Activated CD8-positive, alpha-beta memory T cell treated with anti-CD3 and anti-CD28 coated beads for 1 hour (primary cell): ENCODE measurements at regions not wholly inside any gene's neighbourhood (a gene's known extent, or its start where the extent isn't known, plus 50 kb on each side); places are given as distances from the start of the nearest gene placed in this dataset.

Experiments used
- DNase-seq, 2 donors: peaks; one replicate each; pipeline ENCODE4 v3.0.0-alpha.2; 2020; ENCODE audit warnings: low read depth in 1 of 2; ENCODE audit errors: extremely low read depth in 1 of 2

DNA sequence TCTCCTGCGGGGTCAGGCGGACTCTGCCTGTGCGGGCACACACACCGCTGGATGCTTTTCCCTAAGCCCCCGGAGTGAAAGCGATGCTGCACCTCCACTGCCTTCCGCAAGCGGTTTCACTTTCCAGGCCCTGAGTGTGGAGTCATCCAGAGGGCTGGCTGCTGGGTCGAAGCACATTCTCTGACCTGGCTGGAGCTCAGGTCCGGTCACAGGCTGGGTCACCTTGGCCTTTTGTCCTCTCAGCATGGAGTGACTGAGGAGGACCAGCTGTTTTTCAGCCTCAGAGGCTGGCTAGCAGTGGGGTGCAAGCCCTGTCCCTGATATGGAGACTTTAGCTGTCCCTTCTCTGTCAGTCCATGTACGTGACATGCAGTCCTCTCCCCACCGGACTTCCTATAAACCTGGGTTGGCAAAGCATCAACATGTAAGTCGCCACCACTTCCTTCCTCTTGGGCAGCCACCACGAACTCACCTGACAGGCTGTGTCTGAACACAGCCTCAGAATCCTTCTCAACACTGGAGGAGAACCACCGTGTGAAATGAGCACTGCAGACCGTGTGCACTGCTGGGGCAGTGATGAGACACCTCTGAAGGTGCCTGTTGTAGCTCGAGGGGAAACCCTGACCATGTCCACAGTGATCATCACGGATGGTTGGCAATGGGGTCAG, 51.3 kb downstream of the GADD45G start:
- DNase-seq = no peak

GRCh38 chr9:89657295-89657694, 52.5 kb downstream of the GADD45G start:
- DNase-seq = no peak

DNA sequence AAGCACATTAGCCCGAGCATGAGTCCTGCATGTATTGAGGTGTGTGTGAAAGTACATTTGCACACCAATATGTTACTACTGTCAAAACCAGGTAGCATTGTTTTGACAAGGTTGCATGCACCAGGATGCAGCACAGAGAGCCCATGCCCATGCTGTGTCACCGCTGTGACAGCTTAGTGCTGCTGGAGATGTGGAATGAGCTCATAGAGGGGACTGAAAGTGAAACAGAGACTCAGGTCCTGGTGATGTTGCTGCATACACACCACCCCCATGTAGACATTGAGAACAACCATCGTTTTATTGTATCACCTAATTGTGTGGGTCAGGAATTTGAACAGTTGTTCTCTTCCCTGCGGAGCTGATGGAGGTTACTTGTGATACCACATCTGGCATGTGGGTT, 53.0 kb downstream of the GADD45G start:
- DNase-seq = no peak

DNA sequence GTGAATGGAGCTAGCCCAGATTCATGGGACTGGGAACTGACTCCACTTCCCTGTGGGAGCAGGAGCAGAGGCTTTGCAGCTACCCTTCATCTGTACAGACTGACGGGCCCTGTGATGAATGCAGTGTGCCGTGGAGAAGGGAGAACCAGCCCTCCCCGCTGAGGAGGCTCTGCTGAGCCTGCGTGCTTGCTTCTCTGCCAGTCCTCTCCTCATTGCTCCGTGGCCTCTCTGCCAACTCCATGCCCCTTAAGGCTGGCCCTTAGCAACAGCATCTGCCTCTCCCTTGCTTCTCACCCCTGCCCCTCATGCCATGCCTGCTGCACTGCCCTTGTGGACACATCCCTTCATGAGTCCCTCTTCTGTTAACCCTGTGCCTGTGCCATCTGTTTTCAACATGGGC, 53.6 kb downstream of the GADD45G start:
- DNase-seq = no peak

GRCh38 chr9:89658931-89659330, 54.1 kb downstream of the GADD45G start:
- DNase-seq = no peak

DNA sequence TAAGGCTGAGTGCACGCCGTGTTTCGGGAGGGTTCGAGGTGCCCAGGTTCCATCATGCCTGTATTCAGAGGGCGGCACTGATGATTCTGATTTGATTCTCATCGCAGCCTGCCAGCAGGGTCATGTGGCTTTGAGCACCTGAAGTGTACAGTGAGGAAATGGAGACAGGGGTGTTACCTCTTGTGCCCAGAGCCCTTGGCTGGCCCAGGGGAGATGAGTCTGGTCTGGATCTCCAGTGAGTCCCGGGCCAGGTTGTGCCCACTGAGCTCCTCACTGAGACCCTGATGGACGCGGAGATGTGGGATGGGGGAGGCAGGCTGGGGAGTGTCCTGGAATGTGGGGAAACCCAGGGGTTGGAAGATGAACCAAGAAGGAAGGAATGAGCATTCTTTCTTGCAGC, 54.7 kb downstream of the GADD45G start:
- DNase-seq = no peak

DNA sequence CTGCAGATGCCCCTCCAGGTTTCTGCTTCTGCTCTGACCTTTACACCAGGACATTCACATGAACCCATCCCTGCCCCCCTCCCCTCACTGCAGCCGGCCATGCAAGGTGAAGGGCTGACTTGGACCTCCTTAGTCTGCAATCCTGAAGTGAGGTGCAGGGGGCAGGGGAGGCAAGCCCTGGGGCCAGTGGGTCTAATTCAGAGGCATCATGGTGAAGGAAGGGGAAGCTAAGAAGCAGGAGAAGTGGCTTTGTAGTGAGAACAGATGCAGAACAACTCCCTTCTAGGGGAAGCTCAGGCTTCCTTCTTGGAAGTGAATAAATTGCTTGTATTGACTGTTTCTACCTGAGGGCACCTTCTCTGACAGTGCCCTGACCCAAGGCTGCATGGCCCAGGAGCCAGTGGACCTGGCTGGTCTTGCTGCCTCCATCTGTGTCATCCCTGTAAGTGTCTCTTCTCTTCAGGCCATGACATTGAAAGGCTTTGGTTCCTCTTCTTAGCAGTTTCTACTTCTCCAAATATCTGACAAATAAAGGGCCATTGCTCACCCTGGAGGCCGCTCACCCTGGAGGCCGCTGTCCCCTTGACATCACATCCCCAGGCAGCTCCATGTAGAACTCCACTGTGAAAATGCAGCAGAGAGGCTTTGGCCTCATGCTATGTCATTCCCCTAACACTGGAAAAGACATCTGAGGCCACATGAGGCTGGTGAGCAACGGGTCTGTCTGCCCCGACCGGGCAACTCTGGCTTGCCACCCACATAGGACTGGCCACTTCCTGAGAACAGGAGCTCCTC, 55.3 kb downstream of the GADD45G start:
- no peak for DNase-seq

DNA sequence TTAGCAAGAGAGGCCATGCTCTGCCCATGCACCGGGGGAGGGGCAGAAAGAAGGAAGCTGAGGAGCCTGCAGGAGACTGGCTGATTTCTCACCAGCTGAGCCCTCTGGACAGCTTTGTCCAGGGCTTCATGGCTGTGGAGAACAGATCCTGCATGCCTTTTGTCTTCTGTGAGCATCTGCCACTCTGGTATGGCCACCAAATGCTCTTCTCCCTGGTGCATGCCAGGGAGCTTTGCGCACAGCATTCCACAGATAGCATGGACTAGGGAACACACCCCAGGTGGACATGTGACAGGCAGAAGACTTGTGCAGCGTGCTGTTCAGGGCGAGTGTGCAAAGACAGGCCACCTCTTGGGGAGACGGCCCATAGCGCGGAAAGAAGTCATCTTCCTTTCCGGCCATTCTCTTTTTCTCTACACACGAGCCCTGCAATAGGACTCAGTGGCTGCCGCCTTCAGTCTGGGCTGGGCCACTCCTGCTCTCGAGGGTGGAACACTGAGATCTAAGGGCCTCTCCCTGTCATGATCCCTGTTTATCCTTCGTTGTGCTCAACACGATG, 56.7 kb downstream of the GADD45G start:
- DNase-seq = no peak

DNA sequence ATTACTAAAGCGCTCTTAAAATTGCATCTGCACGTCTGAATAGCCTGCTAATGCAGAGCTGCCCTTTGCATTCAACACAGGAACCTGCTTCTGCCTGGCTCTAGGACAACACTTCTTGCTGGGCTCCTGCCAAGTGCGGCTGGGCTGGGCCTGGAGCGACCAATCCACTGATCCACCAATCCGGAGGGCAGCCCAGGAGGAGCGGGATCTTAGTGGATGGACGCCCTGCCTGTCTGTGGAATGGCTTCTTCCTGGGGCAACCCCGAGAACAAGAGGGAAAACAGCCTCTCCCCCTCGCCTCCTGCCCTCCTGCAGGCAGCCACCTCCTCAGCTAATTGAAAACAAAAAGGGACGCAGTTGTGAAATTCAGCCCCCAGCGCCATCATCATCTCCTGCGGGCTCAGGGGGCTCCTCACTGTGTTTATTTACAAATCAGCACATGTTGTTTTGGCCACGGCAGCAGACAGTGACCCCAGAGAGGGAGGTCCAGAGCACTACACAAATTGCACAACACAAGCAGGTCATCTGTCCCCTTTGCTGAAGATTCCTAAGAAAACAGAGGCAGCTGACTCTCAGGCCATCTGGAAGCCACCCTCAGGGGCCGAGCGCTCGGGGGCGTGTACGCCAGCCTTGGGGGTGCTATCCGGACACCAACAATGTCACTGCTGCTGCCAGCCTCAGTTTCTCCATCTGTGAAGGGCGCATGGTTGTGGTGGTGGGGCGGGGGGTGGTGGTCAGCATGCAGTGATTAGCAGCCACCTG, 57.3 kb downstream of the GADD45G start:
- no peak for DNase-seq

DNA sequence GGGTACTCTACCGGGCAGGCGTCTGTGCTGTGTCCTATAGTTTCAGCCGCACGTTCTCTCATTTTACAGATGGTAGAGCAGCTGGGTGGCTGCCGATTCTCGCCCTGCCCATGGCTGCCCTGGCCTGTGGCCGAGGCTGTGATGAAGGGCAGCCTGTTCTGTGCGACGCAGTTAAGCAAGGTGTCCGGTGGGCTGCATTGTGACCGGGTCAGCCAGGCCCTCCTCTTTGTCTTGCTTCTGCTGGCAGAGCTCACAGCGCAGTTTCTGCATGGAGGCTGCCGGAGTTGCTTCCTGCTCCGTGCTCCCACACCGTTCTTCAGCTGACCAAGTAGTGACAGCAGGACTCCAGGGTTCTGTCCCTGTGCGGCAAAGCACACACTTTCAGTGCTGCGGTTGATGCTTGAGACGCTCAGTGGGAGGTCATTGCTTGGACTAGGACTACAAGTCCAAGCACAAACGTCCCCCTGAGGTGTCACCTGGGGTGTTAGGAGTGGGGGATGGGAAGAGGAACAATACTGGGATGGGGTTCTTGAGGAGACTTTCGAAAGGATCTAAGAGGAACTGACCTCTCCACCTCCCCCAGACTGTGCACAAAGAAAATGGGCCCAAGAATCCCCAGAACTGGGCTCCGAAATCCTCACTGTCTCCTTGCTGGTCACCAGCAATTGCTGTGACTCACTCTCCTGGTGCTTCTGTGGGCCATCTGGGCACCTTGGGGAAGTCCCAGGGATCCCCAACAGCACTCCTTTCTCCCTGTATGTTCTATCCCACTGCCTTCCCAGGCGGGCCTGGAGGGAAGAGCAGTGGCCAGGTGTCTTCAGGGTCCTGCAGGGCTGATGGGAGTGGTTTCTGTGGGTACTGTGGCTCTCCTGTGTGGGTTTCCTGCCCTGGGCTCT, 58.2 kb downstream of the GADD45G start:
- no peak for DNase-seq

- no peak for DNase-seq
Measured at GRCh38 chr9:89663614-89663970, 58.8 kb downstream of the GADD45G start.

DNA sequence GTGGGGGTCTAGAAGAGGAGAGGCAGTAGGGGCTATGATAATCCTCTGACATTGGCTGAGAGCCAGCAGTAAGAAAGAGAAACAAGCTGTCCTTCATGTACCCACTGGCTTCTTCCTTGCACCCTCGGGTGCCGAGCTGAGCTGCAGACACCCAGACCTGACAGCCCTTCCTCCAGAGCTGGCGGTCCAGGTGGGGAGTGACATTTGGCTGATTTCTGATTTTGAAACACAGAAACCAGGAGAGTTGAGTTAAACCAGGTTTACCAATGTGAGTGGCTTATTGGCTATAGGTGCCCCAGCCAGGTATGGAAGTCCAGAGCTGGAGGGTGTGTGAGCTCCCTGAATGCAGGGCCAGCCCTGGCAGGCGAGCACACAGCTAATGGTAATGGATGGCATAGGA, 59.2 kb downstream of the GADD45G start:
- DNase-seq = no peak

GRCh38 chr9:89664896-89665329, 60.1 kb downstream of the GADD45G start:
- DNase-seq = no peak

DNA sequence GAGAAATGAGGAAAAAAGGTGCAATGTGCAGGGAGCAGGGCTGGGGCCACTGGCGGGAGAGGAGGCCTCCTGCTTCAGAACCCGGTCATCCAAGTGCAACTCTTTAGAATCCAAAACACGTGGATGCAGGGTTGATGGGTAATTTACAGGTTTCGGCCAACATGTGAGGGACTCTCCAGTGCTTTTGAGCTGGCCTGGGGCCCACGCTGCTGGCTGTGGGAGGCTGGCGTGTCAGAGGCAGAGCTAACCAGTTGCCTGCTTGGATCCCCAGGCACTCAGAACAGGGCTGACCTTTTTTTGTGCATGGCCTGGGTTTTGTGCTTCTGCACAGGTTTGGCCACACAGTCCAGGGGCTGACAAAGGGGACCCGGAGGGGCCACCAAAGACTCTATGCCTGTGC, 61.6 kb downstream of the GADD45G start:
- no peak for DNase-seq

- no peak for DNase-seq
Measured at GRCh38 chr9:89666950-89667349, 62.1 kb downstream of the GADD45G start.

DNA sequence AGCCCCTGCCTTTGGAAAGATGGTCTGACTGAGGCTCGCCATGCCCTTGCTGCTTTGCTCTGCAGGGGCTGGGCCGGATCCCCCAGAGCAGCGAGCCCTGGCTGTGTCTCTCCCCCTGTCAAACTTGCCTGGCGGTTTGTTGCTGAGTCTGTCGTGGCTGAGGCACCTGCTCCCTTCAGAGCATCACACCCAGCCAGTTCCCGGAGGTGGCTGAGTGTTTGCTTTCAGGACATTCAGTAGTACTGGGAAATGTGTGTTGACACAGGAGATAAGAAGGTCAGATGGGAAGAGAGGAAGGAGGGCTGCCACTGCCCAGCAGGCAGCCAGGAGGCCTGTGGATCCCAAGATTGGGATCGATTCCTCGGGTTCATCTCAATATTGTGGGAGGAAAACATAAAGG, 62.9 kb downstream of the GADD45G start:
- no peak for DNase-seq

GRCh38 chr9:89668216-89668865, 63.5 kb downstream of the GADD45G start:
- no peak for DNase-seq

GRCh38 chr9:89668866-89669246, 64.0 kb downstream of the GADD45G start:
- DNase-seq = no peak

GRCh38 chr9:89669361-89669842, 64.6 kb downstream of the GADD45G start:
- DNase-seq = no peak

DNA sequence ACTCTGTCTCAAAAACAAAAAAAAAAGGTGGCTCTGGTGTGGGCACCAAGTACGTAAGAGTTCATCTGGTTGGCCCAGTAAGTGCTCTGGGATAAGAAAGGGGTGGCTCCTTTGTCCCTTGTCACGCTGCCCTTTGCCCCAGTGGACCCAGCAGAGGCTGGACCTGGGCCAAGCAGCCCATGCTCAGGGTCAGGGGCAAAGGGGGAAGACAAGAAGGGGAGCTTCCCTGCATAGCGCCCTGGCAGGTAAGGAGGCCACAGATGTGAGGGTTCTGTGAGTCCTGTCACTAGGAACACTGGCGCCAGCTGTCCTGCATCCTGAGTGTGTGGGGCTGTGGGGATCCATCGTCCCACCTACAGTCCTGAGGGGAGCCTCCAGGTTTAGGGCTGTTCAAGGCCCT, 65.3 kb downstream of the GADD45G start:
- no peak for DNase-seq
